ENCODE measurements at regions not wholly inside any gene's neighbourhood (a gene's known extent, or its start where the extent isn't known, plus 50 kb on each side); places are given as distances from the start of the nearest gene placed in this dataset.

DNA sequence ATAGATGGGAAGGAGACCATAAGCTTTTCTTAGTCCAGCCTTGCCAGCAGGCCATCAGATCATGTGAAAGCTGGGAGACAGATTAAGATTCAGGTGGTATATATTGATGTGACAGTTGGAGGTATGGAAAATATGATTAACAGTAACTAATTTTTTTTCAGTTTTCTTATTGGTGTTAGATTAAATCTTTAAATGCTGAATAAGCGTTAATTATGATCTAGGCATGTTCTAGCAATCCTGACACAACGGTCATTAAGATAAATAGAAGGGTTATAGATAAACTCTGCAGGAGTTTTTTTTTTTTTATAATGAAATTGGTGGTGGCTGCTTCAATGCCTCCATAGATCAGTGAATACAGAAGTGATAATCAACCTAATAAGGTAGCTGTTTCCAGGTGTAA is 649.5 kb upstream of the TENM3 start:
- TF ChIP-seq, protein P1, sequence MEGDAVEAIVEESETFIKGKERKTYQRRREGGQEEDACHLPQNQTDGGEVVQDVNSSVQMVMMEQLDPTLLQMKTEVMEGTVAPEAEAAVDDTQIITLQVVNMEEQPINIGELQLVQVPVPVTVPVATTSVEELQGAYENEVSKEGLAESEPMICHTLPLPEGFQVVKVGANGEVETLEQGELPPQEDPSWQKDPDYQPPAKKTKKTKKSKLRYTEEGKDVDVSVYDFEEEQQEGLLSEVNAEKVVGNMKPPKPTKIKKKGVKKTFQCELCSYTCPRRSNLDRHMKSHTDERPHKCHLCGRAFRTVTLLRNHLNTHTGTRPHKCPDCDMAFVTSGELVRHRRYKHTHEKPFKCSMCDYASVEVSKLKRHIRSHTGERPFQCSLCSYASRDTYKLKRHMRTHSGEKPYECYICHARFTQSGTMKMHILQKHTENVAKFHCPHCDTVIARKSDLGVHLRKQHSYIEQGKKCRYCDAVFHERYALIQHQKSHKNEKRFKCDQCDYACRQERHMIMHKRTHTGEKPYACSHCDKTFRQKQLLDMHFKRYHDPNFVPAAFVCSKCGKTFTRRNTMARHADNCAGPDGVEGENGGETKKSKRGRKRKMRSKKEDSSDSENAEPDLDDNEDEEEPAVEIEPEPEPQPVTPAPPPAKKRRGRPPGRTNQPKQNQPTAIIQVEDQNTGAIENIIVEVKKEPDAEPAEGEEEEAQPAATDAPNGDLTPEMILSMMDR (IDR thresholded peaks at IDR 0.05), result no peak
- no peak for TF ChIP-seq POLR2A (IDR thresholded peaks at IDR 0.05)
